HEK293 (cell line): ENCODE measurements at regions not wholly inside any gene's neighbourhood (a gene's known extent, or its start where the extent isn't known, plus 50 kb on each side); places are given as distances from the start of the nearest gene placed in this dataset.

Source experiments
- CTCF ChIA-PET: fragments of 350-600 bp; formaldehyde crosslinking; extraction: SDS; loops from one replicate; lab custom pipeline; 2021; ENCODE audit warnings: antibody characterized with exemption; lab: Yijun Ruan, JAX
- POLR2A ChIA-PET: fragments of 300-600 bp; formaldehyde crosslinking; extraction: SDS; loops from one replicate; lab custom pipeline; 2020; ENCODE audit warnings: antibody characterized with exemption, inconsistent platforms; lab: Yijun Ruan, JAX
- H3K27ac ChIP-seq: fragments of 200-500 bp; sonication (Bioruptor generic); 2 replicates; pipeline ENCODE4 v1.5.1; 2014; ENCODE audit warnings: low read depth, low read length, control low read depth, inconsistent platforms; ENCODE audit errors: extremely low read depth
- H3K36me3 ChIP-seq, 2 experiments: fragments of 200-500 bp in 1 of 2; sonication (Bioruptor generic) in 1 of 2; 1 replicate in 1 of 2; 2 replicates in 1 of 2; pipeline ENCODE4 v1.5.1; 2014 to 2017; ENCODE audit warnings: inconsistent platforms in 2 of 2, low read length in 2 of 2; ENCODE audit not compliant: control insufficient read depth in 2 of 2, insufficient read depth in 1 of 2
- H3K4me1 ChIP-seq: fragments of 200-500 bp; sonication (Bioruptor generic); 2 replicates; pipeline ENCODE4 v1.5.1; 2014; ENCODE audit warnings: mild to moderate bottlenecking, low read length, inconsistent platforms; ENCODE audit not compliant: control insufficient read depth, insufficient read depth
- H3K4me3 ChIP-seq: 2 replicates; pipeline ENCODE4 v1.5.1; 2011; ENCODE audit warnings: low read depth, mild to moderate bottlenecking, control low read depth, low read length, moderate library complexity
- H3K9me3 ChIP-seq: fragments of 200-500 bp; sonication (Bioruptor generic); 2 replicates; pipeline ENCODE4 v1.5.1; 2014; ENCODE audit warnings: low read depth, low read length, inconsistent platforms; ENCODE audit not compliant: control insufficient read depth, insufficient read depth
- AEBP2 ChIP-seq: fragments of 450-650 bp; formaldehyde crosslinking; IDR thresholded peaks from 2 replicates; pipeline ENCODE4 v1.5.1; 2016; ENCODE audit warnings: missing biosample characterization, missing genetic modification characterization, borderline replicate concordance
- BCL11B ChIP-seq: fragments of 450-650 bp; formaldehyde crosslinking; IDR thresholded peaks from 2 replicates; pipeline ENCODE4 v1.5.1; 2016; ENCODE audit warnings: low read depth, missing biosample characterization, missing genetic modification characterization
- BCL6B ChIP-seq: fragments of 450-650 bp; formaldehyde crosslinking; IDR thresholded peaks from 2 replicates; pipeline ENCODE4 v1.5.1; 2017; ENCODE audit warnings: missing biosample characterization, missing genetic modification characterization
- GLI4 ChIP-seq: fragments of 450-650 bp; formaldehyde crosslinking; IDR thresholded peaks from 2 replicates; pipeline ENCODE4 v1.5.1; 2016; ENCODE audit warnings: missing biosample characterization, missing genetic modification characterization
- HOXC10 ChIP-seq: sonication (generic); formaldehyde crosslinking; IDR thresholded peaks from 2 replicates; pipeline ENCODE4 v1.8.1; 2023; ENCODE audit warnings: mild to moderate bottlenecking, missing genetic modification reagents
- HOXD13 ChIP-seq: sonication (generic); formaldehyde crosslinking; IDR thresholded peaks from 2 replicates; pipeline ENCODE4 v1.8.0; 2022; ENCODE audit warnings: missing genetic modification reagents, borderline replicate concordance
- KLF9 ChIP-seq: fragments of 450-650 bp; formaldehyde crosslinking; IDR thresholded peaks from 2 replicates; pipeline ENCODE4 v1.5.1; 2016; ENCODE audit warnings: missing biosample characterization, missing genetic modification characterization, low read depth
- ZBTB1 ChIP-seq: fragments of 450-650 bp; formaldehyde crosslinking; IDR thresholded peaks from 2 replicates; pipeline ENCODE4 v1.5.1; 2016; ENCODE audit warnings: missing biosample characterization, missing genetic modification characterization
- ZBTB48 ChIP-seq: fragments of 450-650 bp; formaldehyde crosslinking; IDR thresholded peaks from 2 replicates; pipeline ENCODE4 v1.5.1; 2016; ENCODE audit warnings: missing biosample characterization, missing genetic modification characterization
- ZNF132 ChIP-seq: fragments of 450-650 bp; formaldehyde crosslinking; IDR thresholded peaks from 2 replicates; pipeline ENCODE4 v1.5.1; 2017; ENCODE audit warnings: missing biosample characterization, missing genetic modification characterization, borderline replicate concordance
- ZNF16 ChIP-seq: fragments of 450-650 bp; formaldehyde crosslinking; IDR thresholded peaks from 2 replicates; pipeline ENCODE4 v1.5.1; 2016; ENCODE audit warnings: low read depth, missing biosample characterization, missing genetic modification characterization
- ZNF184 ChIP-seq: fragments of 450-650 bp; IDR thresholded peaks from 2 replicates; pipeline ENCODE4 v1.5.1; 2018; ENCODE audit warnings: missing biosample characterization, mild to moderate bottlenecking, missing genetic modification characterization
- ZNF23 ChIP-seq: fragments of 450-650 bp; formaldehyde crosslinking; IDR thresholded peaks from 2 replicates; pipeline ENCODE4 v1.5.1; 2016; ENCODE audit warnings: missing biosample characterization, missing genetic modification characterization, borderline replicate concordance
- ZNF280D ChIP-seq: fragments of 450-650 bp; formaldehyde crosslinking; IDR thresholded peaks from 2 replicates; pipeline ENCODE4 v1.5.1; 2016; ENCODE audit warnings: missing biosample characterization, missing genetic modification characterization
- ZNF302 ChIP-seq: fragments of 450-650 bp; formaldehyde crosslinking; IDR thresholded peaks from 2 replicates; pipeline ENCODE4 v1.5.1; 2016; ENCODE audit warnings: missing biosample characterization, missing genetic modification characterization, low read depth
- ZNF391 ChIP-seq: fragments of 450-650 bp; formaldehyde crosslinking; IDR thresholded peaks from 2 replicates; pipeline ENCODE4 v1.5.1; 2016; ENCODE audit warnings: low read depth, missing biosample characterization, missing genetic modification characterization, borderline replicate concordance
- ZNF514 ChIP-seq: fragments of 450-650 bp; formaldehyde crosslinking; IDR thresholded peaks from 2 replicates; pipeline ENCODE4 v1.5.1; 2016; ENCODE audit warnings: missing biosample characterization, missing genetic modification characterization
- ZNF529 ChIP-seq: fragments of 450-650 bp; formaldehyde crosslinking; IDR thresholded peaks from 2 replicates; pipeline ENCODE4 v1.5.1; 2017; ENCODE audit warnings: missing genetic modification characterization, missing biosample characterization; ENCODE audit not compliant: insufficient replicate concordance
- ZNF747 ChIP-seq: fragments of 450-650 bp; formaldehyde crosslinking; IDR thresholded peaks from 2 replicates; pipeline ENCODE4 v1.5.1; 2016; ENCODE audit warnings: missing biosample characterization, missing genetic modification characterization
- ZNF768 ChIP-seq: fragments of 450-650 bp; formaldehyde crosslinking; IDR thresholded peaks from 2 replicates; pipeline ENCODE4 v1.5.1; 2018; ENCODE audit warnings: missing biosample characterization, mild to moderate bottlenecking, missing genetic modification characterization
- ZNF785 ChIP-seq: fragments of 450-650 bp; formaldehyde crosslinking; IDR thresholded peaks from 2 replicates; pipeline ENCODE4 v1.5.1; 2016; ENCODE audit warnings: missing biosample characterization, missing genetic modification characterization
- ZSCAN5A ChIP-seq: fragments of 450-650 bp; formaldehyde crosslinking; IDR thresholded peaks from 2 replicates; pipeline ENCODE4 v1.5.1; 2016; ENCODE audit warnings: missing biosample characterization, missing genetic modification characterization

GRCh38 chr5:165894916-165895315, 2389.5 kb downstream of the MAT2B start:
- TF ChIP-seq KLF9 (tag by site-specific recombination) (no peak), HOXC10 (CRISPR knock-in tag) (no peak), ZNF23 (tag by site-specific recombination) (no peak), ZSCAN5A (tag by site-specific recombination) (no peak), AEBP2 (no peak), ZBTB1 (tag by site-specific recombination) (no peak), BCL11B (tag by site-specific recombination) (no peak), BCL6B (tag by site-specific recombination) (no peak), ZNF514 (no peak), ZNF184 (tag by site-specific recombination) (no peak), ZNF280D (tag by site-specific recombination) (no peak), ZNF132 (no peak), GLI4 (no peak), ZNF747 (tag by site-specific recombination) (no peak), ZNF785 (no peak), ZNF529 (no peak), ZBTB48 (tag by site-specific recombination) (no peak)
- TF ChIP-seq, all 188 proteins: peak for 0
- H3K4me1 ChIP-seq = no peaks in the 10 kb centered on the region
- H3K27ac ChIP-seq = no peak overlapping the region
- CTCF ChIA-PET = no interaction called here
- H3K4me3 ChIP-seq = no peak overlapping the region
- H3K36me3 ChIP-seq = no peaks in the 10 kb centered on the region
- H3K9me3 ChIP-seq = no peaks in the 10 kb centered on the region
- POLR2A ChIA-PET = no interaction called here

- no peak for TF ChIP-seq ZNF16
- TF ChIP-seq ZNF302 (tag by site-specific recombination) = no peak
- no peak for TF ChIP-seq ZNF768 (tag by site-specific recombination)
- TF ChIP-seq ZNF391 (tag by site-specific recombination) = no peak
- TF ChIP-seq HOXD13 (CRISPR knock-in tag) = no peak
- H3K27ac ChIP-seq = no peak overlapping the region
- H3K4me3 ChIP-seq = no peak overlapping the region
- ChIA-PET POLR2A (no interaction called here), CTCF (no interaction called here)
- H3K36me3 ChIP-seq = no peaks in the 10 kb centered on the region
- no peaks in the 10 kb centered on the region for H3K4me1 ChIP-seq
- no peaks in the 10 kb centered on the region for H3K9me3 ChIP-seq
Measured at GRCh38 chr5:165903835-165904234, 2387.6 kb upstream of the WWC1 start.
